A673 (cell line): ENCODE measurements at regions not wholly inside any gene's neighbourhood (a gene's known extent, or its start where the extent isn't known, plus 50 kb on each side); places are given as distances from the start of the nearest gene placed in this dataset.

Source experiments
- BruUV-seq: library from RNA; stranded (reverse); fragments of 400-500 nt; replicated peaks from 2 replicates; lab custom pipeline; 2021; lab: Mats Ljungman, UMichigan
- CTCF ChIA-PET: fragments of 300-600 bp; sonication (Branson Sonifier 250); formaldehyde crosslinking; loops from one replicate; lab custom pipeline; 2022; ENCODE audit warnings: antibody characterized with exemption; lab: Charles Lee
- POLR2A ChIA-PET: fragments of 300-600 bp; sonication (Branson Sonifier 250); formaldehyde crosslinking; loops from one replicate; lab custom pipeline; 2022; ENCODE audit warnings: antibody characterized with exemption; ENCODE audit not compliant: low non-redundant PET; lab: Charles Lee
- DNase-seq: peaks from one replicate; pipeline ENCODE4 v3.0.0-alpha.2; 2015; ENCODE audit warnings: low spot score
- H3K27ac ChIP-seq: fragments of 200-600 bp; sonication (generic); 2 replicates; pipeline ENCODE4 v1.5.1; 2016; ENCODE audit warnings: mixed run types, low read depth, mild to moderate bottlenecking, mixed read lengths, antibody characterized with exemption, low read length; ENCODE audit not compliant: poor library complexity, severe bottlenecking
- H3K27me3 ChIP-seq: fragments of 200-600 bp; sonication (generic); replicated peaks from 2 replicates; pipeline ENCODE4 v1.6.1; 2017; ENCODE audit warnings: mixed run types, low read depth, mild to moderate bottlenecking, mixed read lengths, antibody characterized with exemption, low read length; ENCODE audit not compliant: insufficient read depth, poor library complexity
- H3K36me3 ChIP-seq: fragments of 200-600 bp; sonication (generic); 2 replicates; pipeline ENCODE4 v1.6.1; 2016; ENCODE audit warnings: mixed run types, mild to moderate bottlenecking, mixed read lengths, antibody characterized with exemption, low read length; ENCODE audit not compliant: insufficient read depth, poor library complexity, severe bottlenecking
- H3K4me1 ChIP-seq: fragments of 200-600 bp; sonication (generic); 2 replicates; pipeline ENCODE4 v1.6.1; 2017; ENCODE audit warnings: mixed run types, mild to moderate bottlenecking, mixed read lengths, antibody characterized with exemption, low read length; ENCODE audit not compliant: insufficient read depth, poor library complexity, severe bottlenecking
- H3K4me3 ChIP-seq: fragments of 200-600 bp; sonication (generic); 2 replicates; pipeline ENCODE4 v1.5.1; 2016; ENCODE audit warnings: low read depth, mixed run types, mild to moderate bottlenecking, mixed read lengths, low read length; ENCODE audit not compliant: poor library complexity, severe bottlenecking
- H3K9me3 ChIP-seq: fragments of 200-600 bp; sonication (generic); 2 replicates; pipeline ENCODE4 v1.6.1; 2016; ENCODE audit warnings: mixed run types, low read depth, mild to moderate bottlenecking, mixed read lengths, antibody characterized with exemption, low read length; ENCODE audit not compliant: poor library complexity, severe bottlenecking
- CTCF ChIP-seq: fragments of 300-800, 200-600 bp; sonication (generic); conservative IDR thresholded peaks from 2 replicates; pipeline ENCODE4 v1.5.1; 2017; ENCODE audit warnings: low read depth, mild to moderate bottlenecking, antibody characterized with exemption, low read length, moderate library complexity, mixed read lengths
- EZH2 ChIP-seq: fragments of 200-600 bp; sonication (generic); IDR thresholded peaks from 2 replicates; pipeline ENCODE4 v1.6.1; 2017; ENCODE audit warnings: borderline replicate concordance, low read depth, mild to moderate bottlenecking, mixed read lengths, antibody characterized with exemption, low read length; ENCODE audit not compliant: poor library complexity, severe bottlenecking
- intact Hi-C: fragments of 100-400 bp; cut with micrococcal nuclease; formaldehyde crosslinking; loops from one replicate; pipeline ENCODE4 v1.10.0; 2022; ENCODE audit not compliant: unreplicated experiment

GRCh38 chr15:35863655-35864054 lies 317.7 kb upstream of the DPH6 start:
- no peaks in the 10 kb centered on the region for H3K9me3 ChIP-seq
- no peak overlapping the region for H3K4me3 ChIP-seq
- no TSS peak for BruUV-seq
- no peaks in the 10 kb centered on the region for H3K36me3 ChIP-seq
- TF ChIP-seq CTCF, result no peak
- TF ChIP-seq EZH2, result no peak
- POLR2A ChIA-PET, result no interaction called here
- H3K4me1 ChIP-seq, result no peaks in the 10 kb centered on the region
- CTCF ChIA-PET, result no interaction called here
- no peak for DNase-seq
- intact Hi-C loops, result no loop called here
- no peak overlapping the region for H3K27ac ChIP-seq
- no peaks in the 10 kb centered on the region for H3K27me3 ChIP-seq

- no peak overlapping the region for H3K27ac ChIP-seq
- TF ChIP-seq CTCF, result no peak
- intact Hi-C loops, result no loop called here
- no peaks in the 10 kb centered on the region for H3K9me3 ChIP-seq
- CTCF ChIA-PET, result no interaction called here
- no peaks in the 10 kb centered on the region for H3K27me3 ChIP-seq
- no peak overlapping the region for H3K4me3 ChIP-seq
- DNase-seq, result no peak
- POLR2A ChIA-PET, result no interaction called here
- no peaks in the 10 kb centered on the region for H3K4me1 ChIP-seq
- H3K36me3 ChIP-seq, result no peaks in the 10 kb centered on the region
- BruUV-seq, result no TSS peak
These were observed 321.4 kb upstream of the DPH6 start for GRCh38 chr15:35867356-35867755.

DNA sequence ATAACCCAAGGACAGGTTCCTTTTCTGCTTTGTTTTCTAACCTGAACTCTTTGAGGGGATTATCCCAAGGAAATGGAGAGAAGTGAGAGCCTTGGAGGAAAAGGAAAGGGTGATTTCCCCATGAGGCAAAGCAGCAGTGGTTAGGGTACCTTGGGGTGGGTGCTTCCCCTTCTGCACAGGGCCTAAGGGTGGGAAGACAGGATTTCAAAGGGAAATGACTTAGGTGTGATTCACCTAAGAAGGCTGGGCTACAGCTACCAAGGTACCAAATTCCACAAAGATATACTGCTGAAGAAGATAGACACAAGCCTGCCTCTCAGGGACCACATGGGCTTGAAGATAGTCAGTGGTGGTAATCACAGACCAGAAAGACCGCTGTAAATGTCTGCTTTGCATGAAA lies 325.3 kb upstream of the DPH6 start:
- H3K4me3 ChIP-seq, result no peak overlapping the region
- intact Hi-C loops, result no loop called here
- CTCF ChIA-PET, result no interaction called here
- BruUV-seq, result no TSS peak
- H3K9me3 ChIP-seq, result no peaks in the 10 kb centered on the region
- no peak for DNase-seq
- H3K36me3 ChIP-seq, result no peaks in the 10 kb centered on the region
- no peaks in the 10 kb centered on the region for H3K27me3 ChIP-seq
- POLR2A ChIA-PET, result no interaction called here
- no peak overlapping the region for H3K27ac ChIP-seq
- TF ChIP-seq CTCF, result no peak
- TF ChIP-seq EZH2, result no peak
- peaks cover 13% of the 10 kb centered on the region for H3K4me1 ChIP-seq
